ENCODE measurements at regions not wholly inside any gene's neighbourhood (a gene's known extent, or its start where the extent isn't known, plus 50 kb on each side); places are given as distances from the start of the nearest gene placed in this dataset.

DNA sequence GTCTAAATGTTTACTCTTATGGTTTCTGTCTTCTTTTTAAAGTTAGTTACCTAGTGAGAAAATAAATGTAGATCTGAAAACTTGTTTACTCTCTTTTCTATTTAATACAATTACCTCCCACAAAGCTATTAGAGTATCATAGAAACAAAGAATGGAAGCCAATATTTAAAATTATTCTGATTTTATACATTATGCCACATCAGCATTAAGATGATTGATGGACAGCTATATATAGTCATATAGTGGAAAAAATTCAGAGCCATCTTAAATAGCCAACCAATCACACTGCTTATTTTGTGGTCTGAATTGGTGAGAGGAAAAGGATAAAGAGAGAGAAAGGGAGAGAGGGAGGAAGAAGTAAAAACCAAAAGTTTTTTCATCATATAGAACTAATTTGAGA, 1101.8 kb downstream of the PCDH19 start:
- no peak for TF ChIP-seq ATF3 (IDR thresholded peaks at IDR 0.05; ENCODE audit: insufficient read depth, low read depth, low read length)
- no peak for TF ChIP-seq SP1 (IDR thresholded peaks at IDR 0.05; ENCODE audit: low read depth, low read length)
- TF ChIP-seq, protein P1, sequence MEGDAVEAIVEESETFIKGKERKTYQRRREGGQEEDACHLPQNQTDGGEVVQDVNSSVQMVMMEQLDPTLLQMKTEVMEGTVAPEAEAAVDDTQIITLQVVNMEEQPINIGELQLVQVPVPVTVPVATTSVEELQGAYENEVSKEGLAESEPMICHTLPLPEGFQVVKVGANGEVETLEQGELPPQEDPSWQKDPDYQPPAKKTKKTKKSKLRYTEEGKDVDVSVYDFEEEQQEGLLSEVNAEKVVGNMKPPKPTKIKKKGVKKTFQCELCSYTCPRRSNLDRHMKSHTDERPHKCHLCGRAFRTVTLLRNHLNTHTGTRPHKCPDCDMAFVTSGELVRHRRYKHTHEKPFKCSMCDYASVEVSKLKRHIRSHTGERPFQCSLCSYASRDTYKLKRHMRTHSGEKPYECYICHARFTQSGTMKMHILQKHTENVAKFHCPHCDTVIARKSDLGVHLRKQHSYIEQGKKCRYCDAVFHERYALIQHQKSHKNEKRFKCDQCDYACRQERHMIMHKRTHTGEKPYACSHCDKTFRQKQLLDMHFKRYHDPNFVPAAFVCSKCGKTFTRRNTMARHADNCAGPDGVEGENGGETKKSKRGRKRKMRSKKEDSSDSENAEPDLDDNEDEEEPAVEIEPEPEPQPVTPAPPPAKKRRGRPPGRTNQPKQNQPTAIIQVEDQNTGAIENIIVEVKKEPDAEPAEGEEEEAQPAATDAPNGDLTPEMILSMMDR (IDR thresholded peaks at IDR 0.05; ENCODE audit: control extremely low read depth in 1 of 3, insufficient read depth in 1 of 3, low read depth in 1 of 3, low read length in 3 of 3), result no peak
- no peak for TF ChIP-seq RFX5 (IDR thresholded peaks at IDR 0.05; ENCODE audit: borderline replicate concordance, low read depth, low read length)
- TF ChIP-seq JUND (IDR thresholded peaks at IDR 0.05; ENCODE audit: low read length), result no peak

All from H1 (cell line).